Breast epithelium (tissue), 4 donors: ENCODE measurements at regions not wholly inside any gene's neighbourhood (a gene's known extent, or its start where the extent isn't known, plus 50 kb on each side); places are given as distances from the start of the nearest gene placed in this dataset.

ENCODE experiments used
- DNase-seq, 2 donors: peaks; one replicate each; pipeline ENCODE4 v3.0.0-alpha.2; 2019; ENCODE audit warnings: low spot score in 2 of 2
- H3K27ac ChIP-seq, 2 donors: fragments of 200-600 bp; sonication (generic) in 1 of 2; one replicate each; pipeline ENCODE4 v1.5.1; 2016 to 2019; ENCODE audit warnings: mild to moderate bottlenecking in 1 of 2
- H3K27me3 ChIP-seq, 2 donors: fragments of 200-600 bp; sonication (generic) in 1 of 2; one replicate each; pipeline versions ENCODE4 v1.5.1 to v1.6.0; 2017 to 2019; ENCODE audit warnings: control low read depth in 1 of 2, mild to moderate bottlenecking in 1 of 2
- H3K36me3 ChIP-seq: fragments of 200-600 bp; one replicate; pipeline ENCODE4 v1.5.1; 2019
- H3K4me1 ChIP-seq, 2 donors: fragments of 200-600 bp; sonication (generic); one replicate each; pipeline ENCODE4 v1.5.1; 2016 to 2019; ENCODE audit warnings: control low read depth in 1 of 2
- H3K4me3 ChIP-seq, 3 donors: fragments of 200-600 bp; sonication (generic); 1 replicate in 2 of 3; 2 replicates in 1 of 3; pipeline ENCODE4 v1.5.1; 2016 to 2019; ENCODE audit warnings: mild to moderate bottlenecking in 3 of 3, moderate library complexity in 2 of 3
- H3K9me3 ChIP-seq, 2 donors: fragments of 200-600 bp; sonication (generic) in 1 of 2; one replicate each; pipeline ENCODE4 v1.5.1; 2016 to 2019; ENCODE audit warnings: control low read depth in 1 of 2
- POLR2A ChIP-seq: fragments of 450-650 bp; IDR thresholded peaks from one replicate; pipeline ENCODE4 v1.6.1; 2016; ENCODE audit warnings: antibody characterized with exemption, mild to moderate bottlenecking, moderate library complexity
- POLR2AphosphoS5 ChIP-seq, 3 donors: sonication (generic); formaldehyde crosslinking; IDR thresholded peaks; one replicate each; pipeline ENCODE4 v1.6.1; 2017; ENCODE audit warnings: antibody characterized with exemption in 3 of 3
- intact Hi-C: fragments of 100-400 bp; cut with DNase I; formaldehyde crosslinking; loops from one replicate; pipeline ENCODE4 v1.15.1; 2023; ENCODE audit warnings: low total_unique reads
- TF ChIP-seq, protein P1 (sequence below), 3 donors: fragments of 450-650 bp; IDR thresholded peaks; one replicate each; pipeline ENCODE4 v1.5.1; 2016 to 2017; ENCODE audit warnings: antibody characterized with exemption in 3 of 3, mild to moderate bottlenecking in 3 of 3, moderate library complexity in 3 of 3

DNA sequence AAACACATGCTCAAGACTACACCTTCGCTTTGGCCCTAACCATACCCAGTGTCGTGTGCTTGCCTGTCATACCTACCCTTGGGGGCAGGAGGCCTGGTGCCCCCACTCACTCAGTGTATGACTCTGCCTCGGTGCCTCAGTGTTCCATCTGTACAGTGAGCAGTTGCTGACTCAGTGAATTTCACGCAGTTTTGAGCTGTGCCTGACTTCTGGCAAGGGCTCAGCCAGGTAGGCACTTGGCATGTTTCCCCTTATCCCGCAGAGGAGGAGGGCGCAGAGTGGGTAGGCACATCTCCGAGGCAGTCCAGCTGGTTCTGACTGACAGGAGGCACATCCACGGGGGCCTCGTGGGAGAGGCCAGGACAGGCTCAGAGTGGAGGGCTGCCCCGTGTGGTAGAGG, 148.9 kb upstream of the CIBAR2 start:
- Histone ChIP-seq H3K4me1 (no peaks in the 10 kb centered on the region), H3K36me3 (no peaks in the 10 kb centered on the region), H3K4me3 (no peak overlapping the region), H3K9me3 (no peaks in the 10 kb centered on the region), H3K27me3 (no peaks in the 10 kb centered on the region), H3K27ac (no peak overlapping the region)
- intact Hi-C loops: no loop called here
- TF ChIP-seq POLR2AphosphoS5 (IDR thresholded peaks at IDR 0.05) (no peak), POLR2A (no peak)
- TF ChIP-seq, protein P1, sequence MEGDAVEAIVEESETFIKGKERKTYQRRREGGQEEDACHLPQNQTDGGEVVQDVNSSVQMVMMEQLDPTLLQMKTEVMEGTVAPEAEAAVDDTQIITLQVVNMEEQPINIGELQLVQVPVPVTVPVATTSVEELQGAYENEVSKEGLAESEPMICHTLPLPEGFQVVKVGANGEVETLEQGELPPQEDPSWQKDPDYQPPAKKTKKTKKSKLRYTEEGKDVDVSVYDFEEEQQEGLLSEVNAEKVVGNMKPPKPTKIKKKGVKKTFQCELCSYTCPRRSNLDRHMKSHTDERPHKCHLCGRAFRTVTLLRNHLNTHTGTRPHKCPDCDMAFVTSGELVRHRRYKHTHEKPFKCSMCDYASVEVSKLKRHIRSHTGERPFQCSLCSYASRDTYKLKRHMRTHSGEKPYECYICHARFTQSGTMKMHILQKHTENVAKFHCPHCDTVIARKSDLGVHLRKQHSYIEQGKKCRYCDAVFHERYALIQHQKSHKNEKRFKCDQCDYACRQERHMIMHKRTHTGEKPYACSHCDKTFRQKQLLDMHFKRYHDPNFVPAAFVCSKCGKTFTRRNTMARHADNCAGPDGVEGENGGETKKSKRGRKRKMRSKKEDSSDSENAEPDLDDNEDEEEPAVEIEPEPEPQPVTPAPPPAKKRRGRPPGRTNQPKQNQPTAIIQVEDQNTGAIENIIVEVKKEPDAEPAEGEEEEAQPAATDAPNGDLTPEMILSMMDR (IDR thresholded peaks at IDR 0.05): no peak
- no peak for DNase-seq

DNA sequence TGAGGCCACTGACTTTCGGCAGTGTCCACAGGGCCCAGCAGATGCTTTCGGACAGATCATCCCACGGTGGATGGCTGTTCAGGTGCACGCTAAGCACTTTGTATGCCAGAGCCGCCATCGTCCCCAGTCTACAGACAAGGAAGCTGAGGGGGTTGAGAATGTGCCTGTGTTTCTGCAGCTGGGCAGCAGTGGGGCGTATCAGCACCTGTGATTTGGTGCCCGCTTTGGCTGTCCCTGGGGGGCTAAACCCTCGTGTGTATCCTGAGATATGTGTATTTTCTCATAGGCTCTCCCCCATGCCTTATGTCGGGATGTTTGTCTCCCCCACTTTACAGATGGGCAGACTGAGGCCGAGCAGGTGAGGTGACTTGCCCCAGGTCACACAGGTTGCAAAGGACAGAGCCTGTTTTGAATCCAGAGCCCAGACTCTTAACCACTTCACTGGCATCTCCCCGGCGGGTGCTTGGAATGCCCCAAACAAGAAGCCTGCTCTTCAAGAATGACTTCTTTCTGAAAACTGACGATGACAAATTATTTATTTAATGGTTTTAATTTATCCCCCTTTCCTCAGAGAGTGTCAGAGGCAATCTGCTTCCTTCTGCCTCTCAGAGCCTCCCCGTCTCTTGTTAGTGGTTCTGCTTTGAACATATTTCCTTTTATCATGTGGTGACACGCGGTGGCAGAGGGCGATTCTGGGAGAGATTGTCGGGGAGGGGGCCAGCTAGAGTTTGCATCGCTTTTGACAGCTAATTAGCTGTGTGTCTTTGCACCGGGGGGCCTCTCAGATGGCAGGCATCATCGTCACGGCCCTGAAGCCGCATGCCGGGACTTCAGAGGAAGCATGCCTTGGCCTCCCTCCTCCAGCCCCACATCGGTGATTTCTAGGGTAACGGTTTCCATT, 149.6 kb upstream of the CIBAR2 start:
- no peaks in the 10 kb centered on the region for H3K4me1 ChIP-seq
- no peak for DNase-seq
- H3K9me3 ChIP-seq: no peaks in the 10 kb centered on the region
- H3K27ac ChIP-seq: no peak overlapping the region
- TF ChIP-seq POLR2AphosphoS5 (IDR thresholded peaks at IDR 0.05): no peak
- no peak for TF ChIP-seq POLR2A
- TF ChIP-seq, protein P1 (IDR thresholded peaks at IDR 0.05): no peak
- intact Hi-C loops: no loop called here
- H3K36me3 ChIP-seq: no peaks in the 10 kb centered on the region
- H3K27me3 ChIP-seq: no peaks in the 10 kb centered on the region
- H3K4me3 ChIP-seq: no peak overlapping the region

DNA sequence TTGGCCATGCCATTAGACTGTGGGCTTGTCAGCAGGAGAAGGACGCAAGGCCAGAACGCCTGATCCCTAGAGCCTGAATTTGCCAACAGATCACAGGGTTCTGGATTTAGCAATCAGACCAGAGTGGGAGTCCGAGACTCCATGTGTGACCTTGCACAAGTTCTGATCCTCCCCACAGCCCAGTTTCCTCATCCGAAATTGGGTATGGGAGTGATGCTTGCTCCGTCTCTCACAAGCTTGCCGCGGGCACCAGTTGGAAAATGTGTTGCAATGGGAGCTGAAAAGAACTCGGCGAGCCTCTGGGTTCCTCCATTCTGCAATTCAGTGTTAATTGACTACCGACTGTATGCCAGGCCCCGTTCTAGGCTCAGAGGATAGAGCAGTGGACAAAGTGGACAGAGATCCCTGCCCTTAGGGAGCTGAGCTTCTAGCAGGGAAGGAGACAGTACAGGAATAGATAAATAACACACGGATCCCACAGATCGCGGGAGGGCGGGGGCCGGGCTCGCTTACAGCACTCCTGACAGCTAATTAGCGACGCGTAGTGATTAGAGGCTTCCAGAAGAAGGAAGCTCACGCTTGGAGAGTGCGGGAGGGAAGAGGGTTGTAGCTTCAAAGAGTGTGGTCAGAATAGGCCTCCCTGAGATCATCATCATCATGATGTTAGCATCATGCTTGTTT, 150.4 kb upstream of the CIBAR2 start:
- DNase-seq: no peak
- H3K27me3 ChIP-seq: no peaks in the 10 kb centered on the region

DNA sequence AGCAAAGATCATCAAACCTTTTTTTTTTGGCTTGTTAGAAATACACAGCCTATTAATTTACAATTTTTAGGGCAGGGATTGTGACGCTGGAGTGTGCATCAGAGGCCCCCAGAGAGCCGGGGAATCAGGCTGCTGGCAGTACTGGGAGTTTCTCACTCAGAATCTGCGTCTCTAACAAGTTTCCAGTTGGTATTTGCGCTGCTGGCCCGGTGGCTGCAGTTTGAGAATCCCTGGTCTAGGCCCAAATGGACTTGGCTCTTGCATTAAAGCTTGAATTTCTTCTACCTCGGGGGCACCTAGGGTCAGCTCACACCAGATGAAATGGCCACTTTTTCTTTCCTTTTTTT, 150.9 kb upstream of the CIBAR2 start:
- intact Hi-C loops: no loop called here
- H3K36me3 ChIP-seq: no peaks in the 10 kb centered on the region
- H3K4me3 ChIP-seq: no peak overlapping the region
- no peaks in the 10 kb centered on the region for H3K4me1 ChIP-seq
- no peak for TF ChIP-seq POLR2A
- no peak for TF ChIP-seq POLR2AphosphoS5 (IDR thresholded peaks at IDR 0.05)
- TF ChIP-seq, protein P1 (IDR thresholded peaks at IDR 0.05): no peak
- H3K27me3 ChIP-seq: no peaks in the 10 kb centered on the region
- no peaks in the 10 kb centered on the region for H3K9me3 ChIP-seq
- no peak overlapping the region for H3K27ac ChIP-seq
- DNase-seq: no peak

More for the DNA sequence above, 150.4 kb upstream of the CIBAR2 start:
- Histone ChIP-seq H3K36me3 (no peaks in the 10 kb centered on the region), H3K4me1 (no peaks in the 10 kb centered on the region), H3K9me3 (no peaks in the 10 kb centered on the region), H3K27ac (no peak overlapping the region), H3K4me3 (no peak overlapping the region)
- TF ChIP-seq POLR2AphosphoS5 (IDR thresholded peaks at IDR 0.05): no peak
- TF ChIP-seq, protein P1 (IDR thresholded peaks at IDR 0.05): no peak
- no peak for TF ChIP-seq POLR2A
- intact Hi-C loops: no loop called here

DNA sequence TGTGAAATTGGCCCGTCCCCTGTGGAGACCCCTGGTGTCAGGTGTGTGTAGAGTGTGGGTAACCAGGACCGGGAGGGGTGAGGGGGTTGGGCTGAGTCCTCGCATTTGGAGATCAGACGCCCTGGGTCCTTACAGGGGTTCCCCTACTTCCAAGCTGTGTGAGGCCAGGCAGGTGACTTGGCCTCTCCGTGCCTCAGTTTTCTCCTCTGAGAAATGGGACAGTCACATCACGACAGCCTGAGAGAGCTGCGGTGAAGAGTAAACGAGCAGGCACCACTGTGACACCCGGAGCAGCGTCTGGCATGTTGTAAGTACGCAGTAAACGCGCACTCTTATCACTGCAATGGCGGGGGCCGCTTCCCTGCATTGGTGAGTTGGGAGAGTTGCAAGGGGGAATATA, 152.5 kb upstream of the CIBAR2 start:
- no peaks in the 10 kb centered on the region for H3K9me3 ChIP-seq
- H3K4me3 ChIP-seq: no peak overlapping the region
- no peaks in the 10 kb centered on the region for H3K36me3 ChIP-seq
- no peak overlapping the region for H3K27ac ChIP-seq
- H3K27me3 ChIP-seq: no peaks in the 10 kb centered on the region
- DNase-seq: no peak
- TF ChIP-seq, protein P1 (IDR thresholded peaks at IDR 0.05): no peak
- TF ChIP-seq POLR2AphosphoS5 (IDR thresholded peaks at IDR 0.05) (no peak), POLR2A (no peak)
- intact Hi-C loops: no loop called here
- H3K4me1 ChIP-seq: no peaks in the 10 kb centered on the region
